GM18870 (cell line): ENCODE measurements at regions not wholly inside any gene's neighbourhood (a gene's known extent, or its start where the extent isn't known, plus 50 kb on each side); places are given as distances from the start of the nearest gene placed in this dataset.
"Not testable (repeated sequence)": the region's sequence is repeated elsewhere in the genome, so short reads cannot be mapped to it uniquely, and the experiment has no call there.

Experiments used
- ATAC-seq: cut with Tn5 transposase; IDR thresholded peaks from one replicate; pipeline ENCODE4 v1.9.1; 2021; ENCODE audit warnings: moderate library complexity; ENCODE audit not compliant: unreplicated experiment

GRCh38 chr14:40758076-40758475 lies 848.6 kb upstream of the LRFN5 start:
- ATAC-seq: no peak

GRCh38 chr14:40757376-40757950 lies 849.2 kb upstream of the LRFN5 start:
- ATAC-seq: no peak

GRCh38 chr14:40733206-40733605 lies 873.5 kb upstream of the LRFN5 start:
- no peak for ATAC-seq

- ATAC-seq: no peak
Observed at GRCh38 chr14:40727107-40727506, 879.6 kb upstream of the LRFN5 start.

GRCh38 chr14:40713387-40713786 lies 893.3 kb upstream of the LRFN5 start:
- ATAC-seq: no peak

GRCh38 chr14:40697231-40697630 lies 909.4 kb upstream of the LRFN5 start:
- no peak for ATAC-seq

- no peak for ATAC-seq
Observed at GRCh38 chr14:40694023-40694422, 912.7 kb upstream of the LRFN5 start.

GRCh38 chr14:40691066-40691465 lies 915.6 kb upstream of the LRFN5 start:
- ATAC-seq: no peak

GRCh38 chr14:40685764-40686163 lies 920.9 kb upstream of the LRFN5 start:
- no peak for ATAC-seq

- ATAC-seq: no peak
Observed at GRCh38 chr14:40684328-40684727, 922.3 kb upstream of the LRFN5 start.

- no peak for ATAC-seq
Observed at GRCh38 chr14:40682131-40682913, 924.4 kb upstream of the LRFN5 start.

- ATAC-seq: no peak
Observed at GRCh38 chr14:40679256-40679655, 927.4 kb upstream of the LRFN5 start.

- not testable (repeated sequence) for ATAC-seq
Observed at GRCh38 chr14:40677206-40677605, 929.5 kb upstream of the LRFN5 start.

- ATAC-seq: no peak
Observed at GRCh38 chr14:40674502-40674901, 932.2 kb upstream of the LRFN5 start.

GRCh38 chr14:40656311-40656710 lies 950.4 kb upstream of the LRFN5 start:
- no peak for ATAC-seq

GRCh38 chr14:40652089-40652691 lies 954.5 kb upstream of the LRFN5 start:
- ATAC-seq: no peak

- ATAC-seq: no peak
Observed at GRCh38 chr14:40630471-40630870, 976.2 kb upstream of the LRFN5 start.

GRCh38 chr14:40629551-40630137 lies 977.0 kb upstream of the LRFN5 start:
- not testable (repeated sequence) for ATAC-seq

- no peak for ATAC-seq
Observed at GRCh38 chr14:40629144-40629543, 977.5 kb upstream of the LRFN5 start.

- no peak for ATAC-seq
Observed at GRCh38 chr14:40623643-40624042, 983.0 kb upstream of the LRFN5 start.

GRCh38 chr14:40618225-40618898 lies 988.3 kb upstream of the LRFN5 start:
- no peak for ATAC-seq
